Retinal pigment epithelial cell (primary cell): ENCODE measurements at regions not wholly inside any gene's neighbourhood (a gene's known extent, or its start where the extent isn't known, plus 50 kb on each side); places are given as distances from the start of the nearest gene placed in this dataset.

Experiments used
- DNase-seq: peaks from one replicate; pipeline ENCODE4 v3.0.0-alpha.2; 2010; ENCODE audit warnings: low read depth
- H3K4me3 ChIP-seq: 2 replicates; pipeline ENCODE4 v1.5.1; 2011; ENCODE audit warnings: mild to moderate bottlenecking, low read length, control low read depth, moderate library complexity
- CTCF ChIP-seq: conservative IDR thresholded peaks from 2 replicates; pipeline ENCODE4 v1.5.1; 2011; ENCODE audit warnings: low read depth, low read length, control low read depth, inconsistent platforms

GRCh38 chr14:81974543-81974942 is 440.9 kb upstream of the SEL1L start:
- DNase-seq: no peak
- H3K4me3 ChIP-seq: no peak overlapping the region
- TF ChIP-seq CTCF: no peak

- H3K4me3 ChIP-seq: no peak overlapping the region
- DNase-seq: no peak
- TF ChIP-seq CTCF: no peak
Observed at GRCh38 chr14:81980601-81981306, 447.1 kb upstream of the SEL1L start.

GRCh38 chr14:81981307-81981675 is 447.6 kb upstream of the SEL1L start:
- TF ChIP-seq CTCF: no peak
- H3K4me3 ChIP-seq: no peak overlapping the region
- DNase-seq: no peak

GRCh38 chr14:81982046-81982445 is 448.4 kb upstream of the SEL1L start:
- no peak for TF ChIP-seq CTCF
- H3K4me3 ChIP-seq: no peak overlapping the region
- DNase-seq: no peak

GRCh38 chr14:81986005-81986404 is 452.4 kb upstream of the SEL1L start:
- TF ChIP-seq CTCF: no peak
- H3K4me3 ChIP-seq: no peak overlapping the region
- DNase-seq: no peak

- DNase-seq: no peak
- no peak overlapping the region for H3K4me3 ChIP-seq
- no peak for TF ChIP-seq CTCF
Observed at GRCh38 chr14:81989211-81989610, 455.6 kb upstream of the SEL1L start.

- peak; percentile 91 for TF ChIP-seq CTCF
- DNase-seq: peak; percentile 16
- H3K4me3 ChIP-seq: no peak overlapping the region
Observed at GRCh38 chr14:81990312-81990761, 456.7 kb upstream of the SEL1L start.
